ENCODE measurements at regions not wholly inside any gene's neighbourhood (a gene's known extent, or its start where the extent isn't known, plus 50 kb on each side); places are given as distances from the start of the nearest gene placed in this dataset.
A peak's percentile ranks its signal among the peaks of the same experiment; 100 is the strongest.

DNA sequence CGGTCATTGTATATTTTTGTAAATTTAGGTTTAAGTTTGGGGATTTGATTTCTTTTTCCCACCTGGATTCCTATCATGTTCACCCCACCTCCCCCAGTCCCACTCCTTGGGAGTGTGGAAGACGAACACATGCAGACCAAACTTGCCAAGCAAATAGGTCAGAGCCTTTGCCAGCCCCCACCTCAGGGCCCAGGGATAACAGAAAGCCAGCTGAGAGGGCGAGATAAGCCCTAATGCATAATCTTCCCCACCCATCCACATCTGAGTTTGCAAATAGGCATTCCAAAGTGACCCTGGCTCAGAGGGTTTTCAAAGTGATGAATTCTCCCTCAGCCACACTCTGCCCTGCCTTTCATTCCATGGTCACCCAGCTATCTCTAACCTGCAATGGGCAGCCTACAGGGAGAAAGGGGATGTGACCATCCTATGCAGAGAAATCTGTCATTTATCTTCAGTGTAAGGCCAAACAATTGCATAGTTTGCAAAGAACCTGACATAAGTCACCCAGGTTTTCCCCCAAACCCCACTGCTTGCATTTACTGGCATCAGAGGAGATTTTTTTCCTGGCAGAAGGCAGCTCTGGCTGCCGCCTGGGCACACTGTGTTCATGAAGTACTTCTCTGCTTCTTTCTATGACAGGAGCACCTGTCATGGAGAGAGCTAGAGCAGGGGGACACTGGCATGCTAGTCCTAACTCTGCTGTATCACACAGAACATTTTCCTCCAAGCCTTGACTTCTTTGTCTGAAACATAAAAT is 69.0 kb upstream of the NFIA start:
- POLR2A ChIA-PET = no interaction called here
- H3K27ac ChIP-seq (ENCODE audit: extremely low read depth, low read depth, low read length) = no peak overlapping the region
- CTCF ChIA-PET = no interaction called here
- no peaks in the 10 kb centered on the region for H3K36me3 ChIP-seq (ENCODE audit: control insufficient read depth in 2 of 2, insufficient read depth in 1 of 2, low read length in 2 of 2)
- no peak overlapping the region for H3K4me3 ChIP-seq (ENCODE audit: low read depth, low read length)
- H3K9me3 ChIP-seq (ENCODE audit: control insufficient read depth, insufficient read depth, low read depth, low read length) = no peaks in the 10 kb centered on the region
- peaks cover 13% of the 10 kb centered on the region for H3K4me1 ChIP-seq (ENCODE audit: control insufficient read depth, insufficient read depth, low read length)
- TF ChIP-seq ZBTB17 (tag by site-specific recombination; IDR thresholded peaks at IDR 0.05) (peak; percentile 93), ZFHX2 (tag by site-specific recombination; conservative IDR thresholded peaks at IDR 0.05) (no peak)

DNA sequence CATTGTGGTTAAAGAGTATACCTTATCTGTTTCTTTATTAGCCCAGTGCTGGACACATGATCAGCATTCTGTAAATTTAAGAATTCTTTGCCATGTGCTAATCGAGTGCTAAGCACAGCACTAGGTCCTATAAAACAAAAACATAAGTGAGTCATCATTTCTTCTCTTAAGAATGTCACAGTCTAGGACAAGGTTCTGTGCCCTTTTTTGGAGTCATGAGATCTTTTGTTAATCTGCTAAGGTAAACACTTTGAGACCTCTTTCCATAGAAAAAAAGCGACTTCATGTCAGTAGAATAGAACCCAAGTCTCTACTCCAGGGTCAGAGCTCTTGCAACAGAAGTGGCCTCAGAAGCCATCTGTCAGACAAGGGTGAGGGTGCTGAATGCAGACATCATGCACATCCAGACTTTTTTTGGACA is 70.0 kb upstream of the NFIA start:
- CTCF ChIA-PET = interaction anchor here (0.6 to 1.2 kb wide), 2 partner anchors 30 to 445 kb away, joined by 4 read pairs; no protein-coding TSS in a partner anchor
- POLR2A ChIA-PET = no interaction called here

DNA sequence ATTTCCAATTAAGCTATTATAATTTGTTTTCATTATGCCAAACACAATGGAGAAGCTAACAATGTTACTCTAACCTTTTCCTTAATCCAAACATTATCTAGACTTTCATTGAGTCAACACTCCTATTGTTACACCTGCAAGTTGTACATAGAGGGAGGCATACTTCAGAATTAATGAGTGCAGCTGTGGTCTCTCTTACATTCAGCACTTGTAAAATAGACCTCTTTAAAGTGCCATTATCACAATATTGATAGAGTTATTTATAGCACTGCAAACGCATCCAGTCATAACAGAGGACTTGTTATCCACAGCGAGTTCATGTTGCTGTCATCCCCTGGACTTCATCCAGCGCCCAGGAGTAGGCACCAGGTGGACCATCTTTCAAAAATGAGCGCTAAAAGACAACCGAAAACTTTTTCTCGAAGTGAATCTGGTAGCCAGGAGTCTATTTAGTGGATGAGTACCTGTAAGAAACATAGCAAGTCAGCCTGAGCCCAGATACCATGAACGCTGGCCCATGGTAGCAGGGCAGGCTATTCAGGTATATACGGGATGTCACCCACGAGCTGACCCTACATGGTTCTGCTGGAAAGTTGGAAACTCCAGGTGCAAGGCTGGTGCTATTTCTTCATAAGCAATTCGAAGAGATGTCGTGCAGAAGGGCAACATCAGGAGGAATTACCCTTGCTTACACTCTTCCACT is 70.6 kb upstream of the NFIA start:
- Histone ChIP-seq H3K9me3 (ENCODE audit: control insufficient read depth, insufficient read depth, low read depth, low read length) (no peaks in the 10 kb centered on the region), H3K27ac (ENCODE audit: extremely low read depth, low read depth, low read length) (peak overlapping the region; percentile 6; the same call in 1 of the 2 replicates), H3K36me3 (ENCODE audit: control insufficient read depth in 2 of 2, insufficient read depth in 1 of 2, low read length in 2 of 2) (no peaks in the 10 kb centered on the region), H3K4me1 (ENCODE audit: control insufficient read depth, insufficient read depth, low read length) (peaks cover 13% of the 10 kb centered on the region), H3K4me3 (ENCODE audit: low read depth, low read length) (no peak overlapping the region)
- CTCF ChIA-PET = interaction anchor here (0.5 to 1.2 kb wide), 2 partner anchors 18 to 31 kb away, joined by 3 to 4 read pairs; no protein-coding TSS in a partner anchor
- POLR2A ChIA-PET = no interaction called here
- TF ChIP-seq, protein P1, sequence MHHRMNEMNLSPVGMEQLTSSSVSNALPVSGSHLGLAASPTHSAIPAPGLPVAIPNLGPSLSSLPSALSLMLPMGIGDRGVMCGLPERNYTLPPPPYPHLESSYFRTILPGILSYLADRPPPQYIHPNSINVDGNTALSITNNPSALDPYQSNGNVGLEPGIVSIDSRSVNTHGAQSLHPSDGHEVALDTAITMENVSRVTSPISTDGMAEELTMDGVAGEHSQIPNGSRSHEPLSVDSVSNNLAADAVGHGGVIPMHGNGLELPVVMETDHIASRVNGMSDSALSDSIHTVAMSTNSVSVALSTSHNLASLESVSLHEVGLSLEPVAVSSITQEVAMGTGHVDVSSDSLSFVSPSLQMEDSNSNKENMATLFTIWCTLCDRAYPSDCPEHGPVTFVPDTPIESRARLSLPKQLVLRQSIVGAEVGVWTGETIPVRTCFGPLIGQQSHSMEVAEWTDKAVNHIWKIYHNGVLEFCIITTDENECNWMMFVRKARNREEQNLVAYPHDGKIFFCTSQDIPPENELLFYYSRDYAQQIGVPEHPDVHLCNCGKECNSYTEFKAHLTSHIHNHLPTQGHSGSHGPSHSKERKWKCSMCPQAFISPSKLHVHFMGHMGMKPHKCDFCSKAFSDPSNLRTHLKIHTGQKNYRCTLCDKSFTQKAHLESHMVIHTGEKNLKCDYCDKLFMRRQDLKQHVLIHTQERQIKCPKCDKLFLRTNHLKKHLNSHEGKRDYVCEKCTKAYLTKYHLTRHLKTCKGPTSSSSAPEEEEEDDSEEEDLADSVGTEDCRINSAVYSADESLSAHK (tag by site-specific recombination; IDR thresholded peaks at IDR 0.05) = 0 out of 2 replicates have a peak, but pooled peaks have one; percentile 33
- TF ChIP-seq GLIS1 (tag by site-specific recombination; IDR thresholded peaks at IDR 0.05) (peak; percentile 91), GLI2 (tag by site-specific recombination; IDR thresholded peaks at IDR 0.05; ENCODE audit: borderline replicate concordance, low read depth) (0 out of 2 replicates have a peak, but pooled peaks have one; percentile 4), KLF8 (tag by site-specific recombination; IDR thresholded peaks at IDR 0.05) (peak; percentile 46), SETDB1 (IDR thresholded peaks at IDR 0.05; ENCODE audit: insufficient read length, low read length) (no peak), IKZF3 (tag by site-specific recombination; IDR thresholded peaks at IDR 0.05) (peak; percentile 43; the same call in 1 of the 2 replicates), ZXDB (tag by site-specific recombination; IDR thresholded peaks at IDR 0.05) (peak; percentile 70), WT1 (tag by site-specific recombination; IDR thresholded peaks at IDR 0.05) (peak; percentile 87)
- TF ChIP-seq, protein P2, sequence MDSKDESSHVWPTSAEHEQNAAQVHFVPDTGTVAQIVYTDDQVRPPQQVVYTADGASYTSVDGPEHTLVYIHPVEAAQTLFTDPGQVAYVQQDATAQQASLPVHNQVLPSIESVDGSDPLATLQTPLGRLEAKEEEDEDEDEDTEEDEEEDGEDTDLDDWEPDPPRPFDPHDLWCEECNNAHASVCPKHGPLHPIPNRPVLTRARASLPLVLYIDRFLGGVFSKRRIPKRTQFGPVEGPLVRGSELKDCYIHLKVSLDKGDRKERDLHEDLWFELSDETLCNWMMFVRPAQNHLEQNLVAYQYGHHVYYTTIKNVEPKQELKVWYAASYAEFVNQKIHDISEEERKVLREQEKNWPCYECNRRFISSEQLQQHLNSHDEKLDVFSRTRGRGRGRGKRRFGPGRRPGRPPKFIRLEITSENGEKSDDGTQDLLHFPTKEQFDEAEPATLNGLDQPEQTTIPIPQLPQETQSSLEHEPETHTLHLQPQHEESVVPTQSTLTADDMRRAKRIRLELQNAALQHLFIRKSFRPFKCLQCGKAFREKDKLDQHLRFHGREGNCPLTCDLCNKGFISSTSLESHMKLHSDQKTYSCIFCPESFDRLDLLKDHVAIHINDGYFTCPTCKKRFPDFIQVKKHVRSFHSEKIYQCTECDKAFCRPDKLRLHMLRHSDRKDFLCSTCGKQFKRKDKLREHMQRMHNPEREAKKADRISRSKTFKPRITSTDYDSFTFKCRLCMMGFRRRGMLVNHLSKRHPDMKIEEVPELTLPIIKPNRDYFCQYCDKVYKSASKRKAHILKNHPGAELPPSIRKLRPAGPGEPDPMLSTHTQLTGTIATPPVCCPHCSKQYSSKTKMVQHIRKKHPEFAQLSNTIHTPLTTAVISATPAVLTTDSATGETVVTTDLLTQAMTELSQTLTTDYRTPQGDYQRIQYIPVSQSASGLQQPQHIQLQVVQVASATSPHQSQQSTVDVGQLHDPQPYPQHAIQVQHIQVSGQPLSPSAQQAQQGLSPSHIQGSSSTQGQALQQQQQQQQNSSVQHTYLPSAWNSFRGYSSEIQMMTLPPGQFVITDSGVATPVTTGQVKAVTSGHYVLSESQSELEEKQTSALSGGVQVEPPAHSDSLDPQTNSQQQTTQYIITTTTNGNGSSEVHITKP (tag by site-specific recombination; IDR thresholded peaks at IDR 0.05) = peak; percentile 92
- TF ChIP-seq, protein P3, sequence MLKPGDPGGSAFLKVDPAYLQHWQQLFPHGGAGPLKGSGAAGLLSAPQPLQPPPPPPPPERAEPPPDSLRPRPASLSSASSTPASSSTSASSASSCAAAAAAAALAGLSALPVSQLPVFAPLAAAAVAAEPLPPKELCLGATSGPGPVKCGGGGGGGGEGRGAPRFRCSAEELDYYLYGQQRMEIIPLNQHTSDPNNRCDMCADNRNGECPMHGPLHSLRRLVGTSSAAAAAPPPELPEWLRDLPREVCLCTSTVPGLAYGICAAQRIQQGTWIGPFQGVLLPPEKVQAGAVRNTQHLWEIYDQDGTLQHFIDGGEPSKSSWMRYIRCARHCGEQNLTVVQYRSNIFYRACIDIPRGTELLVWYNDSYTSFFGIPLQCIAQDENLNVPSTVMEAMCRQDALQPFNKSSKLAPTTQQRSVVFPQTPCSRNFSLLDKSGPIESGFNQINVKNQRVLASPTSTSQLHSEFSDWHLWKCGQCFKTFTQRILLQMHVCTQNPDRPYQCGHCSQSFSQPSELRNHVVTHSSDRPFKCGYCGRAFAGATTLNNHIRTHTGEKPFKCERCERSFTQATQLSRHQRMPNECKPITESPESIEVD (tag by site-specific recombination; IDR thresholded peaks at IDR 0.05) = peak; percentile 57
- TF ChIP-seq, protein P4, sequence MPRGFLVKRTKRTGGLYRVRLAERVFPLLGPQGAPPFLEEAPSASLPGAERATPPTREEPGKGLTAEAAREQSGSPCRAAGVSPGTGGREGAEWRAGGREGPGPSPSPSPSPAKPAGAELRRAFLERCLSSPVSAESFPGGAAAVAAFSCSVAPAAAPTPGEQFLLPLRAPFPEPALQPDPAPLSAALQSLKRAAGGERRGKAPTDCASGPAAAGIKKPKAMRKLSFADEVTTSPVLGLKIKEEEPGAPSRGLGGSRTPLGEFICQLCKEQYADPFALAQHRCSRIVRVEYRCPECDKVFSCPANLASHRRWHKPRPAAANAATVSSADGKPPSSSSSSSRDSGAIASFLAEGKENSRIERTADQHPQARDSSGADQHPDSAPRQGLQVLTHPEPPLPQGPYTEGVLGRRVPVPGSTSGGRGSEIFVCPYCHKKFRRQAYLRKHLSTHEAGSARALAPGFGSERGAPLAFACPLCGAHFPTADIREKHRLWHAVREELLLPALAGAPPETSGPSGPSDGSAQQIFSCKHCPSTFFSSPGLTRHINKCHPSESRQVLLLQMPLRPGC (tag by site-specific recombination; IDR thresholded peaks at IDR 0.05) = 0 out of 2 replicates have a peak, but pooled peaks have one; percentile 27
- TF ChIP-seq, protein P5, sequence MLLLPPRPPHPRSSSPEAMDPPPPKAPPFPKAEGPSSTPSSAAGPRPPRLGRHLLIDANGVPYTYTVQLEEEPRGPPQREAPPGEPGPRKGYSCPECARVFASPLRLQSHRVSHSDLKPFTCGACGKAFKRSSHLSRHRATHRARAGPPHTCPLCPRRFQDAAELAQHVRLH (tag by site-specific recombination; IDR thresholded peaks at IDR 0.05) = 0 out of 2 replicates have a peak, but pooled peaks have one; percentile 9
- TF ChIP-seq, protein P6, sequence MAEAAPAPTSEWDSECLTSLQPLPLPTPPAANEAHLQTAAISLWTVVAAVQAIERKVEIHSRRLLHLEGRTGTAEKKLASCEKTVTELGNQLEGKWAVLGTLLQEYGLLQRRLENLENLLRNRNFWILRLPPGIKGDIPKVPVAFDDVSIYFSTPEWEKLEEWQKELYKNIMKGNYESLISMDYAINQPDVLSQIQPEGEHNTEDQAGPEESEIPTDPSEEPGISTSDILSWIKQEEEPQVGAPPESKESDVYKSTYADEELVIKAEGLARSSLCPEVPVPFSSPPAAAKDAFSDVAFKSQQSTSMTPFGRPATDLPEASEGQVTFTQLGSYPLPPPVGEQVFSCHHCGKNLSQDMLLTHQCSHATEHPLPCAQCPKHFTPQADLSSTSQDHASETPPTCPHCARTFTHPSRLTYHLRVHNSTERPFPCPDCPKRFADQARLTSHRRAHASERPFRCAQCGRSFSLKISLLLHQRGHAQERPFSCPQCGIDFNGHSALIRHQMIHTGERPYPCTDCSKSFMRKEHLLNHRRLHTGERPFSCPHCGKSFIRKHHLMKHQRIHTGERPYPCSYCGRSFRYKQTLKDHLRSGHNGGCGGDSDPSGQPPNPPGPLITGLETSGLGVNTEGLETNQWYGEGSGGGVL (tag by site-specific recombination; IDR thresholded peaks at IDR 0.05) = no peak

More for the DNA sequence above, 70.0 kb upstream of the NFIA start:
- no peaks in the 10 kb centered on the region for H3K9me3 ChIP-seq (ENCODE audit: control insufficient read depth, insufficient read depth, low read depth, low read length)
- H3K27ac ChIP-seq (ENCODE audit: extremely low read depth, low read depth, low read length) = peak overlapping the region; percentile 6; the same call in 1 of the 2 replicates
- H3K4me1 ChIP-seq (ENCODE audit: control insufficient read depth, insufficient read depth, low read length) = peaks cover 13% of the 10 kb centered on the region
- no peak overlapping the region for H3K4me3 ChIP-seq (ENCODE audit: low read depth, low read length)
- TF ChIP-seq ZNF629 (tag by site-specific recombination; IDR thresholded peaks at IDR 0.05) = peak; percentile 33; the same call in 1 of the 2 replicates
- no peak for TF ChIP-seq ZNF169 (tag by site-specific recombination; IDR thresholded peaks at IDR 0.05)
- no peak for TF ChIP-seq ZNF830 (tag by site-specific recombination; IDR thresholded peaks at IDR 0.05; ENCODE audit: low read depth)
- no peaks in the 10 kb centered on the region for H3K36me3 ChIP-seq (ENCODE audit: control insufficient read depth in 2 of 2, insufficient read depth in 1 of 2, low read length in 2 of 2)

Data from HEK293 (cell line).